ENCODE measurements at regions not wholly inside any gene's neighbourhood (a gene's known extent, or its start where the extent isn't known, plus 50 kb on each side); places are given as distances from the start of the nearest gene placed in this dataset.
"Not testable (repeated sequence)": the region's sequence is repeated elsewhere in the genome, so short reads cannot be mapped to it uniquely, and the experiment has no call there.

- DNase-seq: no peak
Observed at GRCh38 chr10:8174762-8175161, 120.3 kb downstream of the GATA3 start.

GRCh38 chr10:8177526-8177925, 123.0 kb downstream of the GATA3 start:
- not testable (repeated sequence) for DNase-seq

- not testable (repeated sequence) for DNase-seq
Observed at GRCh38 chr10:8179773-8180172, 125.3 kb downstream of the GATA3 start.

- DNase-seq: no peak
Observed at GRCh38 chr10:8180360-8181109, 126.0 kb downstream of the GATA3 start.

- DNase-seq: no peak
Observed at GRCh38 chr10:8181496-8182157, 127.1 kb downstream of the GATA3 start.

- DNase-seq: no peak
Observed at GRCh38 chr10:8182806-8183205, 128.3 kb downstream of the GATA3 start.

GRCh38 chr10:8183241-8183704, 128.8 kb downstream of the GATA3 start:
- no peak for DNase-seq

- no peak for DNase-seq
Observed at GRCh38 chr10:8187171-8187666, 132.7 kb downstream of the GATA3 start.

- no peak for DNase-seq
Observed at GRCh38 chr10:8189458-8189857, 135.0 kb downstream of the GATA3 start.

- DNase-seq: no peak
Observed at GRCh38 chr10:8192301-8192700, 137.8 kb downstream of the GATA3 start.

GRCh38 chr10:8193546-8193945, 139.1 kb downstream of the GATA3 start:
- DNase-seq: no peak

- DNase-seq: no peak
Observed at GRCh38 chr10:8194050-8194449, 139.6 kb downstream of the GATA3 start.

- DNase-seq: no peak
Observed at GRCh38 chr10:8206882-8207281, 152.4 kb downstream of the GATA3 start.

- DNase-seq: no peak
Observed at GRCh38 chr10:8211631-8212030, 157.1 kb downstream of the GATA3 start.

GRCh38 chr10:8213735-8214134, 159.2 kb downstream of the GATA3 start:
- DNase-seq: no peak

GRCh38 chr10:8214587-8214986, 160.1 kb downstream of the GATA3 start:
- no peak for DNase-seq

- no peak for DNase-seq
Observed at GRCh38 chr10:8216893-8217292, 162.4 kb downstream of the GATA3 start.

- DNase-seq: no peak
Observed at GRCh38 chr10:8221451-8221850, 167.0 kb downstream of the GATA3 start.

- DNase-seq: no peak
Observed at GRCh38 chr10:8224591-8224990, 170.1 kb downstream of the GATA3 start.

- no peak for DNase-seq
Observed at GRCh38 chr10:8225187-8225586, 170.7 kb downstream of the GATA3 start.

- no peak for DNase-seq
Observed at GRCh38 chr10:8227246-8227645, 172.8 kb downstream of the GATA3 start.

- DNase-seq: no peak
Observed at GRCh38 chr10:8229153-8229552, 174.7 kb downstream of the GATA3 start.

GRCh38 chr10:8230902-8231301, 176.4 kb downstream of the GATA3 start:
- DNase-seq: no peak

GRCh38 chr10:8233049-8233448, 178.6 kb downstream of the GATA3 start:
- DNase-seq: no peak
